Ovary (tissue), 3 donors: ENCODE measurements at regions not wholly inside any gene's neighbourhood (a gene's known extent, or its start where the extent isn't known, plus 50 kb on each side); places are given as distances from the start of the nearest gene placed in this dataset.
"Not testable (repeated sequence)": the region's sequence is repeated elsewhere in the genome, so short reads cannot be mapped to it uniquely, and the experiment has no call there.

Experiments
- CTCF ChIP-seq, 3 donors: fragments of 450-650 bp in 2 of 3; fragments of 200-600 bp in 1 of 3; IDR thresholded peaks; one replicate each; pipeline versions ENCODE4 v1.5.1 to v1.8.0; 2016 to 2022; ENCODE audit warnings: antibody characterized with exemption in 3 of 3, mild to moderate bottlenecking in 1 of 3
- POLR2A ChIP-seq: fragments of 450-650 bp; IDR thresholded peaks from one replicate; pipeline ENCODE4 v1.6.1; 2017; ENCODE audit warnings: antibody characterized with exemption, mild to moderate bottlenecking, moderate library complexity
- donor health status: DM: no; HTN: no; CAD: no.

- not testable (repeated sequence) for TF ChIP-seq CTCF (IDR thresholded peaks at IDR 0.05); POLR2A
These were observed 83.5 kb upstream of the TFPI start for GRCh38 chr2:187637771-187638170.
